GM21528 (cell line): ENCODE measurements at regions not wholly inside any gene's neighbourhood (a gene's known extent, or its start where the extent isn't known, plus 50 kb on each side); places are given as distances from the start of the nearest gene placed in this dataset.

ENCODE experiments used
- ATAC-seq: cut with Tn5 transposase; IDR thresholded peaks from one replicate; pipeline ENCODE4 v1.9.1; 2021; ENCODE audit warnings: mild to moderate bottlenecking, moderate library complexity; ENCODE audit not compliant: unreplicated experiment, low FRiP score

DNA sequence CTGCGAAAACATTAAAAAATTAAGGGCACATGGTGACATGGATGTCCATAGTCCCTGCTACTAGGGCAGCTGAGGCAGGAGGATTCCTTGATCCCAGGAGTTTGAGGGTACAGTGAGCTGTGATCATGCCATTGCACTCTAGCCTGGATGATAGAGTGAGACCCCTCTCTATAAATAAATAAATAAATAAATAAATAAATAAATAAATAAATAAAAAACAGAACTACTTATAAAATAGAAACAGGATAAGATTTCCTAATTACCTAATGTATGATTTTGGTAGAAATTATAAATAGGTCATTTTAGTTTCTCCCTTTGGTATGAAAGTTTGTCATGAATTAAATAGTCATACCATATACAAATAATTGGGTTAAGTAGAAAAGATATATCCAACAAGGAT lies 916.2 kb downstream of the GRIK2 start:
- no peak for ATAC-seq

DNA sequence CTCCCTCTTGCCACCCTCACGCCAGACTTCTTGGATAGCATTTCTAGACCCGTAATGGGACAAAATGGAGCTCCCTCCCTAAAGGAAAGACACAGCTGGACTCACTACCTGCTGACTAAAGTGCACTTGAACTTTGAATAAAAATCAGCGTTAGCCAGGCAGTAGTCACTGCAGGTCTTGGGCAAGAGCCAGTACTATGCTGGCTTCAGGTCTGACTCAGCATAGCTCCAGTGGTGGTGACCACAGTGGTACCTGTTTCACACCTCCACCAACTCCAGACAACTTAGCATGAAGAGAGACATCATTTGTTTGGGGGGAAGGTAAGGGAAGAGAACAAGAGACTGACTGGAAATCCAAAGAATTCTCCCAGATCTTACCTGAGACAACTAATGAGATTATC lies 906.8 kb downstream of the GRIK2 start:
- ATAC-seq, result no peak

DNA sequence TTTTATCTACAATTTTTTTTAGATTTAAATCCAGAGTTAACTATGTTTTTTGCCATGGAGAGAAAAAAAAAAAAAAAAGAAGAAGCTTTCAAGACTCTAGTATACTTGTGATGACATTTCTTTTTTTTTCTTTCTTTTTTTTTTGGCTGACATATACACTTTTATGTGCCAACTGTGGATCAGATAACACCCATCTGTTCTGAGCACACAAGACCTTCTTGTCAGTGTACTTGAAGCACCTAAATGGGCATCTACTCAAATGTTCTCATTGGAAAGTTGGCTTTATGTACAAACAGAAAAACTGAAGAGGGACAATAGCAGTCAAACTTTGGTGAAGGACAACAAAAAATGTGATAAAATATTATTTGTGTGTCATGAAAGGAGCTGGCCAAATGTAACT lies 904.5 kb downstream of the GRIK2 start:
- ATAC-seq, result no peak
